ENCODE measurements at regions not wholly inside any gene's neighbourhood (a gene's known extent, or its start where the extent isn't known, plus 50 kb on each side); places are given as distances from the start of the nearest gene placed in this dataset.

DNA sequence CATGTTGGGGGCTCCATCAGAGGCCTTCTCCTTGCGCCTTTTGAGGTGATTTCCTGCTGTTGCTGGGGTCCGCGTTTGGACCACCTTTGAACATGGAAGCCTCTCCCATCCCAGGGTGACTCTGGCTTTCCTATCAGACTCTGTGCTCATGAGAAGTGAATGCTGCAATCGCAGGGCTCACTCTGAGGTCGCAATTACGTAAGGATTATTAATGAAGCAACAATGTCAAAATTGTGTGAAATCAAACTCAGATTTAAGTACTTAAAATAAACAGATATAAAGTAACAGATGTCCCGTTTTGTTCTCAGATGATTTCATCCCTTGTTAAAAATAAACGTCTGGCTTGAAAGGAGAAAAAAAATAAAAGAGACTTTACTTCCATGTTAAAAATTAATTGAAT, 634.2 kb downstream of the BNC2 start:
- TF ChIP-seq, protein P1, sequence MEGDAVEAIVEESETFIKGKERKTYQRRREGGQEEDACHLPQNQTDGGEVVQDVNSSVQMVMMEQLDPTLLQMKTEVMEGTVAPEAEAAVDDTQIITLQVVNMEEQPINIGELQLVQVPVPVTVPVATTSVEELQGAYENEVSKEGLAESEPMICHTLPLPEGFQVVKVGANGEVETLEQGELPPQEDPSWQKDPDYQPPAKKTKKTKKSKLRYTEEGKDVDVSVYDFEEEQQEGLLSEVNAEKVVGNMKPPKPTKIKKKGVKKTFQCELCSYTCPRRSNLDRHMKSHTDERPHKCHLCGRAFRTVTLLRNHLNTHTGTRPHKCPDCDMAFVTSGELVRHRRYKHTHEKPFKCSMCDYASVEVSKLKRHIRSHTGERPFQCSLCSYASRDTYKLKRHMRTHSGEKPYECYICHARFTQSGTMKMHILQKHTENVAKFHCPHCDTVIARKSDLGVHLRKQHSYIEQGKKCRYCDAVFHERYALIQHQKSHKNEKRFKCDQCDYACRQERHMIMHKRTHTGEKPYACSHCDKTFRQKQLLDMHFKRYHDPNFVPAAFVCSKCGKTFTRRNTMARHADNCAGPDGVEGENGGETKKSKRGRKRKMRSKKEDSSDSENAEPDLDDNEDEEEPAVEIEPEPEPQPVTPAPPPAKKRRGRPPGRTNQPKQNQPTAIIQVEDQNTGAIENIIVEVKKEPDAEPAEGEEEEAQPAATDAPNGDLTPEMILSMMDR (IDR thresholded peaks at IDR 0.05; ENCODE audit: low read length): no peak
- TF ChIP-seq EZH2 (IDR thresholded peaks at IDR 0.05; ENCODE audit: borderline replicate concordance, low read length): no peak

Data from OCI-LY1 (cell line).